ENCODE measurements at regions not wholly inside any gene's neighbourhood (a gene's known extent, or its start where the extent isn't known, plus 50 kb on each side); places are given as distances from the start of the nearest gene placed in this dataset.
"Not testable (repeated sequence)": the region's sequence is repeated elsewhere in the genome, so short reads cannot be mapped to it uniquely, and the experiment has no call there.

GRCh38 chr1:189805735-189806134 lies 671.9 kb downstream of the BRINP3 start:
- no peak for DNase-seq (ENCODE audit: low read depth in 3 of 3, low spot score in 2 of 3)

- not testable (repeated sequence) for DNase-seq (ENCODE audit: low read depth in 3 of 3, low spot score in 2 of 3)
Measured at GRCh38 chr1:189810639-189811038, 667.0 kb downstream of the BRINP3 start.

GRCh38 chr1:189811960-189812359 lies 665.7 kb downstream of the BRINP3 start:
- DNase-seq (ENCODE audit: low read depth in 3 of 3, low spot score in 2 of 3) = no peak

GRCh38 chr1:189816558-189816957 lies 661.1 kb downstream of the BRINP3 start:
- no peak for DNase-seq (ENCODE audit: low read depth in 3 of 3, low spot score in 2 of 3)

- DNase-seq (ENCODE audit: low read depth in 3 of 3, low spot score in 2 of 3) = no peak
Measured at GRCh38 chr1:189819751-189820150, 657.9 kb downstream of the BRINP3 start.

GRCh38 chr1:189821833-189822232 lies 655.8 kb downstream of the BRINP3 start:
- DNase-seq (ENCODE audit: low read depth in 3 of 3, low spot score in 2 of 3) = no peak

GRCh38 chr1:189834813-189835212 lies 642.9 kb downstream of the BRINP3 start:
- DNase-seq (ENCODE audit: low read depth in 3 of 3, low spot score in 2 of 3) = no peak

- DNase-seq (ENCODE audit: low read depth in 3 of 3, low spot score in 2 of 3) = no peak
Measured at GRCh38 chr1:189847613-189848012, 630.1 kb downstream of the BRINP3 start.

- DNase-seq (ENCODE audit: low read depth in 3 of 3, low spot score in 2 of 3) = no peak
Measured at GRCh38 chr1:189851806-189852367, 625.8 kb downstream of the BRINP3 start.

- no peak for DNase-seq (ENCODE audit: low read depth in 3 of 3, low spot score in 2 of 3)
Measured at GRCh38 chr1:189859385-189859977, 618.2 kb downstream of the BRINP3 start.

GRCh38 chr1:189866606-189867005 lies 611.1 kb downstream of the BRINP3 start:
- DNase-seq (ENCODE audit: low read depth in 3 of 3, low spot score in 2 of 3) = no peak

GRCh38 chr1:189868021-189868420 lies 609.6 kb downstream of the BRINP3 start:
- no peak for DNase-seq (ENCODE audit: low read depth in 3 of 3, low spot score in 2 of 3)

- DNase-seq (ENCODE audit: low read depth in 3 of 3, low spot score in 2 of 3) = no peak
Measured at GRCh38 chr1:189874715-189875435, 602.8 kb downstream of the BRINP3 start.

GRCh38 chr1:189880135-189880534 lies 597.5 kb downstream of the BRINP3 start:
- DNase-seq (ENCODE audit: low read depth in 3 of 3, low spot score in 2 of 3) = no peak

- DNase-seq (ENCODE audit: low read depth in 3 of 3, low spot score in 2 of 3) = no peak
Measured at GRCh38 chr1:189899686-189900425, 577.8 kb downstream of the BRINP3 start.

GRCh38 chr1:189904509-189904908 lies 573.2 kb downstream of the BRINP3 start:
- DNase-seq (ENCODE audit: low read depth in 3 of 3, low spot score in 2 of 3) = no peak

- no peak for DNase-seq (ENCODE audit: low read depth in 3 of 3, low spot score in 2 of 3)
Measured at GRCh38 chr1:189908113-189908512, 569.6 kb downstream of the BRINP3 start.

GRCh38 chr1:189921613-189922012 lies 556.1 kb downstream of the BRINP3 start:
- no peak for DNase-seq (ENCODE audit: low read depth in 3 of 3, low spot score in 2 of 3)

- no peak for DNase-seq (ENCODE audit: low read depth in 3 of 3, low spot score in 2 of 3)
Measured at GRCh38 chr1:189927641-189928040, 550.0 kb downstream of the BRINP3 start.

GRCh38 chr1:189929501-189930099 lies 548.1 kb downstream of the BRINP3 start:
- DNase-seq (ENCODE audit: low read depth in 3 of 3, low spot score in 2 of 3) = no peak

- DNase-seq (ENCODE audit: low read depth in 3 of 3, low spot score in 2 of 3) = no peak
Measured at GRCh38 chr1:189936861-189937260, 540.8 kb downstream of the BRINP3 start.
